GM19395 (cell line): ENCODE measurements at regions not wholly inside any gene's neighbourhood (a gene's known extent, or its start where the extent isn't known, plus 50 kb on each side); places are given as distances from the start of the nearest gene placed in this dataset.
"Not testable (repeated sequence)": the region's sequence is repeated elsewhere in the genome, so short reads cannot be mapped to it uniquely, and the experiment has no call there.

Experiments
- ATAC-seq: cut with Tn5 transposase; IDR thresholded peaks from one replicate; pipeline ENCODE4 v1.9.1; 2021; ENCODE audit warnings: mild to moderate bottlenecking, moderate library complexity; ENCODE audit not compliant: unreplicated experiment

GRCh38 chr3:166461626-166462025 lies 624.4 kb upstream of the BCHE start:
- ATAC-seq, result no peak

- no peak for ATAC-seq
Observed at GRCh38 chr3:166457382-166457781, 620.2 kb upstream of the BCHE start.

- ATAC-seq, result no peak
Observed at GRCh38 chr3:166456286-166456685, 619.1 kb upstream of the BCHE start.

- no peak for ATAC-seq
Observed at GRCh38 chr3:166455744-166456143, 618.5 kb upstream of the BCHE start.

DNA sequence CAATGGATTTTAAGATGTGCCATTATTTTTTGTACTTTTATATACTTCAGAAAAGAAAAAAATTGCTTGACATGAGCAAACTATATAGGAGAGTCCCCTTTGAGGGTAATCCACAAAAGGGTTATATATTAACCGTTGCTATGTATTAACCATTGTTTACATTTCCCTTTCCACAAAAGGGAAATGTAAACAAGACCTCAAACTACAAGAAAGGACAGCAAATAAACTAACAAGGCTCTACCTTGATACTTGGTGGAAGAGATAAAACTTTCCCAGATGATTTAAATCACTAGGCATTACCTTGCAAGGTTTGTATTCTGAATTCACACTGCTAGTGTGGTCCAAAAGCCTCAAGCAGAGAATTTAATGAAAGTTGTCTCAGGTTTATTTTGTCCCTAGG lies 616.3 kb upstream of the BCHE start:
- no peak for ATAC-seq

GRCh38 chr3:166451997-166452396 lies 614.8 kb upstream of the BCHE start:
- ATAC-seq, result no peak

DNA sequence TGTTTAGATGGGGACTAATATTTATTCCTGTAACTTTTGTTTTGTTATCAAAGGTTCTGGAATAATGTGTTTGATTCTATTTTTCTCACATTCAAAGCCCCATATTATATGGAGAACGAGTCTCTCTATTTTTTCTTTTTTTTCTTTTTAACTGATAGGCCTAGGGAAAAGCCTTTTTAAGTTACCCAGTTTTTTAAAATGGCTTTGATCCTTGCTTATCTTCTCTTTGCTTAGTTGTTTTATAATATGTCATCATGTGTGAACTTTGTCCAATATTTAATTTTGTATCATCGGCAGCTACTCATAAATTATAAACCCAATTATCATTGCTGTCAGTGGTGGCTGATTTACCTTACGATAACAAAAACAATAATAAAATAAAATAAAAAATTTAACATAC lies 610.3 kb upstream of the BCHE start:
- ATAC-seq, result no peak

DNA sequence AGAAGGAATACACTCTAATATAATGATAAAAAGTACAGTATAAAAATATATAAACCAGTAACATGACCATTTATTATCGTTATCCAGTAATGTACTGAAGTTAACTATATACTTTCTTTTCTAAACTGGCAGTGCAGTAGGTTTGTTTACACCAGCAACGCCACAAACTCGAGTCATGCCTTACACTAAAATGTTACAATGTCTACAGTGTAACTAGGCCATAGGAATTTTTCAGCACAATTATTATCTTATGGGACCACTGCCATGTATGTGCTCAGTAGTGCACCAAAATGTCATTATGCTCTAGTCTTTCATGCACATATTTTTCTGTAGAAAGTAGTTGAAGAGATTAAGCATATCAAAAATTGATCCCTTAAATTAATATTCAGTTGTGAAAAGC lies 609.8 kb upstream of the BCHE start:
- no peak for ATAC-seq

DNA sequence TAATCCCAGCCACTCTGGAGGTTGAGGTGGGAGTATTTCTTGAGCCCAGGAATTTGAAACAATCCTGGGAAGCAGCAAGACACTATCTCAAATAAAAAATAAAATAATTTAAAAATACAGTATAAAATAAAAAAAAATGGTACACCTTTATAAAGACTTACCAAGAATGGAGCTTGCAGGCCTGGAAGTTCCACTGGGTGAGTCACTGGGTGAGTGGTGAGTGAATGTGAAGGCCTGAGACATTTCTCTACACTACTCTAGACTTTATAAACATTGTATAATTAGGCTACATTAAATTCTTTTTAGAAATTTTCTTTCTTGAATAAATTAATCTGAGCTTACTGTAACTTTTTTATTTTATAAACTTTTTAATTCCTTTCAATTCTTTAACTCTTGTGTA lies 609.1 kb upstream of the BCHE start:
- ATAC-seq, result no peak

DNA sequence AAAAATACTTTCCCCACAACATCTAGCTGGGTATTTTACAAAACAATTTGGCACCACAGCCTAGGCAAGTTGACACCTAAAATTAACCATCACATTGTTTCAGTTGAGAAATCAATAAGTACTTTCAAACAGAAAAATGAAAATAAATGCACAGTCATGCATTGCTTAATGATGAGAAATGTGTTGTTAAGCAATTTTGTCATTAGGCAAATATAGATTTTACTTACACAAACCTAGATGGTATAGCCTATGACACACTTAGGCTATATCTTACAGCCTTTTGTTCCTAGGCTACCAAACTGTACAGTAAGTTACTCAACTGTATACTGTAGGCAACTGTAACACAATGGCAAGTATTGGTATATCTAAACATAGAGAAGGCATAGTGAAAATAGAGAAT lies 608.6 kb upstream of the BCHE start:
- ATAC-seq, result no peak

GRCh38 chr3:166444756-166445155 lies 607.5 kb upstream of the BCHE start:
- no peak for ATAC-seq

DNA sequence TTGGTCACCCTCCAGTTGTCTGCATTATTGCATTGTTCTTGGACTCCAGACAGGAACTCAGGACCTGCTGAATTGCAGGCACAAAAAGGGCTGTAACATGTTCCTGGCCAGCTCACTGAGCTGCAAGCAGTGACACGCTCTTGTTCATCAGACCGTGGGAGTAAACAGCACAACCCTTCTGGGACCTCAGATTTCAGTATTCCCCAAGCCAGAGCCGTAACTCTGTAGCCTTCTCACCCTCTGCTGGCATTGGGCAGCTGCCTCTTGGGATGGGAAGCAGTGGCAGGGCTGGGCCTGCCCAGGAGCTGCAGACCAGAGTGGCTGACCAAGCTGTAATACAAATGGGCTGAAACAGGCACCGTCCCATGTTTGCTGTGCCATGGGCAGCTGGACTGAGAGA lies 607.1 kb upstream of the BCHE start:
- ATAC-seq, result no peak

DNA sequence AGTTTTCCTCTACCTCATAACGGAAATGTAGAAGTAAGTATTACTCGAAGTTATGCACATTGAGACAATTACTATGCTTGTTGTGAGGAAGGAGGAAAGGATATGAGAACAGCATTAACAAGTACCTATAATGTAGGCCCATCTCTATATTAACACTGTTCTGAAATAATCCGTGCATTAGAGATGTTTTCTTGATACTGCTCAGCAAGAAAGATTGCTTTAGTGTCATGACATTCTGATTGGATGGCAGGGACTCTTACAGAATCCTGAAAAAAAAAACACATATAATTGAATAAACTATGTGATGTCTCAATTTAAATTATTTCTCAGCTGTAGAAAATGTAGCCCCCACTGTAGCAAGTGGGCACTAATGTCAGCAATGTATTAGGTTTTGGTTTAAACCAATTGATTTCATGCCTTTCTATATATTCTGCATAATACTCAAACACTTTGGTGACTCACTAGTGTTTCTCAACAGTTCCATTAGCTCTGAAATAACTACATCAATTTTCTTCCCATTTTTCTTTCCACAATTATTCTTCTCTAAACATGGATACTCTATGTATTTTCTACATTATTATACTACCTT lies 598.3 kb upstream of the BCHE start:
- no peak for ATAC-seq

DNA sequence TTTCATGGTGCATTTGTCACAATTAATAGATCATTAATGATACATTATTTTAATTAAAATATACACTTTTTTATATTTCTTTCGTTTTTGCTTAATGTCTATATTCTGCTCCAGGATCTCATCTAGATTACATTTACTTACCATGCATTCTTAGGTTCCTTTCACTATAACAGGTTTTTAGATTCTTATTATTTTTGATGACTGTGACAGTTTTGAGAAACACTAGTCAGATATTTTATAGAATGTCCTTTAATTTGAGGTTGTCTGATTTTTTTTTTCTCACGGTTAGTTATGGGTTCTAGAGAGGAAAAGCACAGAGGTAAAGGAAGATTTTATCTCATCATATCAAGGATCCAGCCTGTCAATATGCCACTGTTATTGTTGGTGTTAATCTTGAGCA lies 595.8 kb upstream of the BCHE start:
- no peak for ATAC-seq

GRCh38 chr3:166425900-166426611 lies 588.8 kb upstream of the BCHE start:
- no peak for ATAC-seq

- ATAC-seq, result no peak
Observed at GRCh38 chr3:166425021-166425420, 587.8 kb upstream of the BCHE start.

DNA sequence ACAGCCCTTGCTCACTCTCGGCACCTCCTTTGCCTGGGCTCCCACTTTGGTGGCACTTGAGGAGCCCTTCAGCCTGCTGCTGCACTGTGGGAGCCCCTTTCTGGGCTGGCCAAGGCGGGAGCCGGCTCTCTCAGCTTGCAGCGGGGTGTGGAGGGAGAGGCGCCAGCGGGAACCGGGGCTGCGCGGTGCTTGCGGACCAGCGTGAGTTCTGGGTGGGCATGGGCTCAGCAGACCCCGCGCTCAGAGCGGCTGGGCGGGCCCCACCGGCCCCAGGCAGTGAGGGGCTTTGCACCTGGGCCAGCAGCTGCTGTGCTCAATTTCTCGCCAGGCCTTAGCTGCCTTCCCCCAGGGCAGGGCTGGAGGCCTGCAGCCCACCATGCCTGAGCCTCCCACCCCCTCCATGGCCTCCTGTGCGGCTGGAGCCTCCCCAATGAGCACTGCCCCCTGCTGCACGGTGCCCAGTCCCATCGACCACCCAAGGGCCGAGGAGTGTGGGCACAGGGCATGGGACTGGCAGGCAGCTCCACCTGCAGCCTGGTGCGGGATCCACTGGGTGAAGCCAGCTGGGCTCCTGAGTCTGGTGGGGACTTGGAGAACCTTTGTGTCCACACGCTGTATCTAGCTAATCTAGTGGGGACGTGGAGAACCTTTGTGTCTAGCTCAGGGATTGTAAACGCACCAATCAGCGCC lies 586.7 kb upstream of the BCHE start:
- ATAC-seq, result not testable (repeated sequence)

DNA sequence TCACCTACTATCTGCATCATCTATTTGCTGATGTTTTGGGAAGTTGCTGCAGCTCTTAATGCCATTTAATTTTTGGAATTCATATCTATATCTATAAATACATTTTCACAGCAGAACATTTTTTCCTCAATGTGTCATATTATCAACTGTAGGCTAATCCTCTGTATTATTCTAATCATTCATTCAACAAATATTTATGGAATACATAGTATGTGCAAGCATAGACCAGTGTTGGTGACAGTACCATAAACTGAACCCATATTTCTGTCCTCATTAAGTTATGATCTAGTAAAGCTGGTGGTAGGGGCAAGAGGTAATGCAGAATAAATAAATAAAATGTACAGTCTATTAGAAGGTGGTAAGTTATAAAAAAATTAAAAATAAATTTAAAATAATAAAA lies 585.3 kb upstream of the BCHE start:
- no peak for ATAC-seq

- no peak for ATAC-seq
Observed at GRCh38 chr3:166420071-166420470, 582.8 kb upstream of the BCHE start.

- ATAC-seq, result no peak
Observed at GRCh38 chr3:166405896-166406295, 568.7 kb upstream of the BCHE start.

GRCh38 chr3:166405465-166405864 lies 568.2 kb upstream of the BCHE start:
- ATAC-seq, result no peak

GRCh38 chr3:166390303-166390702 lies 553.1 kb upstream of the BCHE start:
- ATAC-seq, result no peak
